Stimulated activated CD4-positive, alpha-beta T cell treated with anti-CD3 and anti-CD28 coated beads, Interleukin-2, amount 100 ng/mL, for 48 hours (primary cell): ENCODE measurements at regions not wholly inside any gene's neighbourhood (a gene's known extent, or its start where the extent isn't known, plus 50 kb on each side); places are given as distances from the start of the nearest gene placed in this dataset.

ENCODE experiments used
- DNase-seq, 2 donors: peaks; one replicate each; pipeline ENCODE4 v3.0.0-alpha.2; 2020

- DNase-seq: no peak
Observed at GRCh38 chr3:159629329-159630084, 359.1 kb upstream of the IL12A start.

GRCh38 chr3:159631226-159631625, 357.4 kb upstream of the IL12A start:
- DNase-seq: no peak

GRCh38 chr3:159632128-159632527, 356.5 kb upstream of the IL12A start:
- no peak for DNase-seq

- no peak for DNase-seq
Observed at GRCh38 chr3:159632851-159633250, 355.8 kb upstream of the IL12A start.

GRCh38 chr3:159634483-159634882, 354.2 kb upstream of the IL12A start:
- DNase-seq: no peak

- DNase-seq: no peak
Observed at GRCh38 chr3:159635047-159635641, 353.5 kb upstream of the IL12A start.

GRCh38 chr3:159637883-159638542, 350.6 kb upstream of the IL12A start:
- DNase-seq: no peak

GRCh38 chr3:159640225-159640624, 348.4 kb upstream of the IL12A start:
- no peak for DNase-seq

- no peak for DNase-seq
Observed at GRCh38 chr3:159643406-159643805, 345.2 kb upstream of the IL12A start.

- DNase-seq: no peak
Observed at GRCh38 chr3:159645874-159646273, 342.8 kb upstream of the IL12A start.

GRCh38 chr3:159649951-159650350, 338.7 kb upstream of the IL12A start:
- no peak for DNase-seq

- DNase-seq: no peak
Observed at GRCh38 chr3:159650726-159651125, 337.9 kb upstream of the IL12A start.

GRCh38 chr3:159652452-159652851, 336.2 kb upstream of the IL12A start:
- DNase-seq: no peak

GRCh38 chr3:159654183-159655134, 334.2 kb upstream of the IL12A start:
- no peak for DNase-seq

- no peak for DNase-seq
Observed at GRCh38 chr3:159655202-159655601, 333.4 kb upstream of the IL12A start.

- no peak for DNase-seq
Observed at GRCh38 chr3:159657176-159657575, 331.5 kb upstream of the IL12A start.

- DNase-seq: no peak
Observed at GRCh38 chr3:159657629-159658028, 331.0 kb upstream of the IL12A start.

GRCh38 chr3:159660326-159660725, 328.3 kb upstream of the IL12A start:
- no peak for DNase-seq

GRCh38 chr3:159660901-159661300, 327.7 kb upstream of the IL12A start:
- no peak for DNase-seq

GRCh38 chr3:159662549-159662948, 326.1 kb upstream of the IL12A start:
- DNase-seq: no peak

GRCh38 chr3:159664006-159664405, 324.6 kb upstream of the IL12A start:
- DNase-seq: no peak

- DNase-seq: no peak
Observed at GRCh38 chr3:159664653-159665052, 324.0 kb upstream of the IL12A start.

- DNase-seq: no peak
Observed at GRCh38 chr3:159667261-159667660, 321.4 kb upstream of the IL12A start.
